ENCODE measurements at regions not wholly inside any gene's neighbourhood (a gene's known extent, or its start where the extent isn't known, plus 50 kb on each side); places are given as distances from the start of the nearest gene placed in this dataset.

- H3K79me1 ChIP-seq (ENCODE audit: low read length): no peaks in the 10 kb centered on the region
- no peak overlapping the region for H3K4me3 ChIP-seq (ENCODE audit: low read depth, low read length)
- H4K8ac ChIP-seq (ENCODE audit: low read depth, low read length): no peak overlapping the region
- WGBS (ENCODE audit: extremely low coverage, insufficient coverage, insufficient read length): no CpG with 5 or more reads among the region's 1 CpG
- no peaks in the 10 kb centered on the region for H3K9me3 ChIP-seq (ENCODE audit: insufficient read depth, low read depth, low read length)
- no peak overlapping the region for H2AFZ ChIP-seq (ENCODE audit: insufficient read depth, low read length, poor library complexity)
- H3K36me3 ChIP-seq (ENCODE audit: control insufficient read depth in 1 of 2, insufficient read depth in 2 of 2, low read length in 2 of 2): no peaks in the 10 kb centered on the region
- no peak overlapping the region for H2AK5ac ChIP-seq (ENCODE audit: low read length)
- no peak overlapping the region for H3K4ac ChIP-seq (ENCODE audit: low read depth, low read length)
- no peak overlapping the region for H3K18ac ChIP-seq (ENCODE audit: low read length)
- no peak overlapping the region for H3K23ac ChIP-seq (ENCODE audit: low read length)
- H2BK12ac ChIP-seq (ENCODE audit: low read length): no peak overlapping the region
- peak in 1 of 2 donors; percentile 4 for DNase-seq
- H3K4me1 ChIP-seq (ENCODE audit: control insufficient read depth in 1 of 2, insufficient read depth in 2 of 2, low read length in 2 of 2): no peaks in the 10 kb centered on the region
- H3K9ac ChIP-seq (ENCODE audit: low read length): no peak overlapping the region
- H4K91ac ChIP-seq (ENCODE audit: low read depth, low read length): no peak overlapping the region
- no peaks in the 10 kb centered on the region for H3K79me2 ChIP-seq (ENCODE audit: control insufficient read depth, insufficient read depth, low read length, poor library complexity)
- H3K14ac ChIP-seq (ENCODE audit: low read length): no peak overlapping the region
- H3K27ac ChIP-seq (ENCODE audit: low read depth, low read length): no peak overlapping the region
- H2BK5ac ChIP-seq (ENCODE audit: low read depth, low read length, poor library complexity): no peak overlapping the region
- no peak overlapping the region for H2BK120ac ChIP-seq (ENCODE audit: insufficient read depth, low read length, poor library complexity)
- no peak overlapping the region for H4K12ac ChIP-seq (ENCODE audit: low read depth, low read length)
- H3K27me3 ChIP-seq (ENCODE audit: insufficient read depth, low read length): no peaks in the 10 kb centered on the region
- no peak overlapping the region for H3K4me2 ChIP-seq (ENCODE audit: low read length)
Observed at GRCh38 chr14:43313719-43314118, 1193.4 kb downstream of the FSCB start.

- WGBS (ENCODE audit: extremely low coverage, insufficient coverage, insufficient read length): no CpG with 5 or more reads among the region's 3 CpGs
- Histone ChIP-seq H3K23ac (ENCODE audit: low read length) (no peak overlapping the region), H4K12ac (ENCODE audit: low read depth, low read length) (no peak overlapping the region), H3K27me3 (ENCODE audit: insufficient read depth, low read length) (no peaks in the 10 kb centered on the region), H3K9ac (ENCODE audit: low read length) (no peak overlapping the region), H3K27ac (ENCODE audit: low read depth, low read length) (no peak overlapping the region), H3K4ac (ENCODE audit: low read depth, low read length) (no peak overlapping the region), H4K8ac (ENCODE audit: low read depth, low read length) (no peak overlapping the region), H3K18ac (ENCODE audit: low read length) (no peak overlapping the region), H3K4me2 (ENCODE audit: low read length) (no peak overlapping the region), H2AK5ac (ENCODE audit: low read length) (no peak overlapping the region), H2BK5ac (ENCODE audit: low read depth, low read length, poor library complexity) (no peak overlapping the region), H2BK120ac (ENCODE audit: insufficient read depth, low read length, poor library complexity) (no peak overlapping the region), H2AFZ (ENCODE audit: insufficient read depth, low read length, poor library complexity) (no peak overlapping the region), H3K4me3 (ENCODE audit: low read depth, low read length) (no peak overlapping the region), H4K91ac (ENCODE audit: low read depth, low read length) (no peak overlapping the region), H3K4me1 (ENCODE audit: control insufficient read depth in 1 of 2, insufficient read depth in 2 of 2, low read length in 2 of 2) (no peaks in the 10 kb centered on the region), H3K79me2 (ENCODE audit: control insufficient read depth, insufficient read depth, low read length, poor library complexity) (no peaks in the 10 kb centered on the region), H3K36me3 (ENCODE audit: control insufficient read depth in 1 of 2, insufficient read depth in 2 of 2, low read length in 2 of 2) (no peaks in the 10 kb centered on the region), H3K79me1 (ENCODE audit: low read length) (no peaks in the 10 kb centered on the region), H3K14ac (ENCODE audit: low read length) (no peak overlapping the region), H3K9me3 (ENCODE audit: insufficient read depth, low read depth, low read length) (no peaks in the 10 kb centered on the region), H2BK12ac (ENCODE audit: low read length) (no peak overlapping the region)
- peak in 1 of 2 donors; percentile 3 for DNase-seq
Observed at GRCh38 chr14:43308421-43309110, 1198.5 kb downstream of the FSCB start.

- no peaks in the 10 kb centered on the region for H3K4me1 ChIP-seq (ENCODE audit: control insufficient read depth in 1 of 2, insufficient read depth in 2 of 2, low read length in 2 of 2)
- no CpG with 5 or more reads among the region's 1 CpG for WGBS (ENCODE audit: extremely low coverage, insufficient coverage, insufficient read length)
Observed at GRCh38 chr14:43307836-43308235, 1199.2 kb downstream of the FSCB start.

DNA sequence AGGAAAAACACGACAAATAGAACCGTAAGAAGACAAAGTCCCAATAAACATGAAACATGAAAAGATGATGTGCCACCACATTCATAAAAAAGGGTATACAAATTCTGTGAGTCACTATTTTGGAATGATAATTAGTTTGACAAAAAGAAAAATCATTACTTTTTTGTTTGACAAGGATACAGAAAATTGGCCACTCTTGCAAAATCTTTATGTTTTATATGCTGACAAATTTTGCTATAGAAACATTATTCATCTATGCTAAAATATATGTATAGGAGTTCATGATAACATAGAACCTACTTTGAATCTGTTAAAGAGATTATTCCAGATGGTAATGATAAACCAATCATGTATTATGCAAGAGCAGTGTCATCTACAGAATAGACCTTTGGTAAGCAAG is 1201.0 kb downstream of the FSCB start:
- H2BK12ac ChIP-seq (ENCODE audit: low read length): no peak overlapping the region
- no peak overlapping the region for H4K12ac ChIP-seq (ENCODE audit: low read depth, low read length)
- no peak overlapping the region for H2AK5ac ChIP-seq (ENCODE audit: low read length)
- no peak overlapping the region for H3K4me2 ChIP-seq (ENCODE audit: low read length)
- WGBS (ENCODE audit: extremely low coverage, insufficient coverage, insufficient read length): no CpG with 5 or more reads among the region's 2 CpGs
- no peak overlapping the region for H3K4ac ChIP-seq (ENCODE audit: low read depth, low read length)
- no peaks in the 10 kb centered on the region for H3K36me3 ChIP-seq (ENCODE audit: control insufficient read depth in 1 of 2, insufficient read depth in 2 of 2, low read length in 2 of 2)
- no peak for DNase-seq
- H2BK5ac ChIP-seq (ENCODE audit: low read depth, low read length, poor library complexity): no peak overlapping the region
- H3K4me1 ChIP-seq (ENCODE audit: control insufficient read depth in 1 of 2, insufficient read depth in 2 of 2, low read length in 2 of 2): no peaks in the 10 kb centered on the region
- H3K18ac ChIP-seq (ENCODE audit: low read length): no peak overlapping the region
- H3K79me1 ChIP-seq (ENCODE audit: low read length): no peaks in the 10 kb centered on the region
- no peak overlapping the region for H2BK120ac ChIP-seq (ENCODE audit: insufficient read depth, low read length, poor library complexity)
- no peak overlapping the region for H3K9ac ChIP-seq (ENCODE audit: low read length)
- no peaks in the 10 kb centered on the region for H3K9me3 ChIP-seq (ENCODE audit: insufficient read depth, low read depth, low read length)
- no peak overlapping the region for H3K27ac ChIP-seq (ENCODE audit: low read depth, low read length)
- H3K4me3 ChIP-seq (ENCODE audit: low read depth, low read length): no peak overlapping the region
- H3K79me2 ChIP-seq (ENCODE audit: control insufficient read depth, insufficient read depth, low read length, poor library complexity): no peaks in the 10 kb centered on the region
- no peak overlapping the region for H3K23ac ChIP-seq (ENCODE audit: low read length)
- no peak overlapping the region for H2AFZ ChIP-seq (ENCODE audit: insufficient read depth, low read length, poor library complexity)
- no peak overlapping the region for H4K91ac ChIP-seq (ENCODE audit: low read depth, low read length)
- no peak overlapping the region for H4K8ac ChIP-seq (ENCODE audit: low read depth, low read length)
- no peak overlapping the region for H3K14ac ChIP-seq (ENCODE audit: low read length)
- H3K27me3 ChIP-seq (ENCODE audit: insufficient read depth, low read length): no peaks in the 10 kb centered on the region

More at GRCh38 chr14:43307836-43308235, 1199.2 kb downstream of the FSCB start:
- H2BK12ac ChIP-seq (ENCODE audit: low read length): no peak overlapping the region
- H3K79me1 ChIP-seq (ENCODE audit: low read length): no peaks in the 10 kb centered on the region
- H2BK5ac ChIP-seq (ENCODE audit: low read depth, low read length, poor library complexity): no peak overlapping the region
- H4K8ac ChIP-seq (ENCODE audit: low read depth, low read length): no peak overlapping the region
- H4K12ac ChIP-seq (ENCODE audit: low read depth, low read length): no peak overlapping the region
- no peaks in the 10 kb centered on the region for H3K36me3 ChIP-seq (ENCODE audit: control insufficient read depth in 1 of 2, insufficient read depth in 2 of 2, low read length in 2 of 2)
- no peaks in the 10 kb centered on the region for H3K27me3 ChIP-seq (ENCODE audit: insufficient read depth, low read length)
- H2AFZ ChIP-seq (ENCODE audit: insufficient read depth, low read length, poor library complexity): no peak overlapping the region
- no peak overlapping the region for H3K9ac ChIP-seq (ENCODE audit: low read length)
- no peak overlapping the region for H3K18ac ChIP-seq (ENCODE audit: low read length)
- no peaks in the 10 kb centered on the region for H3K79me2 ChIP-seq (ENCODE audit: control insufficient read depth, insufficient read depth, low read length, poor library complexity)
- DNase-seq: no peak
- no peak overlapping the region for H3K4me3 ChIP-seq (ENCODE audit: low read depth, low read length)
- no peak overlapping the region for H2BK120ac ChIP-seq (ENCODE audit: insufficient read depth, low read length, poor library complexity)
- H3K4ac ChIP-seq (ENCODE audit: low read depth, low read length): no peak overlapping the region
- no peak overlapping the region for H2AK5ac ChIP-seq (ENCODE audit: low read length)
- no peak overlapping the region for H3K27ac ChIP-seq (ENCODE audit: low read depth, low read length)
- H3K14ac ChIP-seq (ENCODE audit: low read length): no peak overlapping the region
- H4K91ac ChIP-seq (ENCODE audit: low read depth, low read length): no peak overlapping the region
- H3K9me3 ChIP-seq (ENCODE audit: insufficient read depth, low read depth, low read length): no peaks in the 10 kb centered on the region
- H3K4me2 ChIP-seq (ENCODE audit: low read length): no peak overlapping the region
- no peak overlapping the region for H3K23ac ChIP-seq (ENCODE audit: low read length)
